Activated gamma-delta T cell treated with Interleukin-2 at 50 U/mL for 16 hours (primary cell): ENCODE measurements at regions not wholly inside any gene's neighbourhood (a gene's known extent, or its start where the extent isn't known, plus 50 kb on each side); places are given as distances from the start of the nearest gene placed in this dataset.
"Not testable (repeated sequence)": the region's sequence is repeated elsewhere in the genome, so short reads cannot be mapped to it uniquely, and the experiment has no call there.

Source experiments
- DNase-seq: peaks from one replicate; pipeline ENCODE4 v3.0.0-alpha.2; 2020

DNA sequence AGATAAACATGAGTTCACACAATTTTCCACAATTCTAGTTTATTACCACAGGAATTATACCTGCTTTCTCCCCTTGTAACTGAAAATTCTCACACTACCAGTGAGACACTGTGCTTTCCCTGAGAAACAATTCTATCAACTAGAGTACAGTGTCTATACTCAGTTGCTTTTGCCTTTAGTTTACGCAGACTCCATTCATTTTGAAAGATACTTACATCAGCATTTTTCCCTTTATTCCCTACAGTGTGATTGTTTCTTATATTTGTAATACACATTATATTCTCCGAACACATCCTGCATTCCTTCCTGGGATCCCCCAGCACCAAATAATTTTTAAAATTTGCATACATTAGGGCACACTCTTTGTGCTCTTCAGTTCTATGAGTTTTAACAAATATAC, 1455.5 kb downstream of the SUCLG1 start:
- no peak for DNase-seq

- no peak for DNase-seq
Measured at GRCh38 chr2:83002706-83003105, 1456.4 kb downstream of the SUCLG1 start.

- no peak for DNase-seq
Measured at GRCh38 chr2:82998781-82999180, 1460.3 kb downstream of the SUCLG1 start.

DNA sequence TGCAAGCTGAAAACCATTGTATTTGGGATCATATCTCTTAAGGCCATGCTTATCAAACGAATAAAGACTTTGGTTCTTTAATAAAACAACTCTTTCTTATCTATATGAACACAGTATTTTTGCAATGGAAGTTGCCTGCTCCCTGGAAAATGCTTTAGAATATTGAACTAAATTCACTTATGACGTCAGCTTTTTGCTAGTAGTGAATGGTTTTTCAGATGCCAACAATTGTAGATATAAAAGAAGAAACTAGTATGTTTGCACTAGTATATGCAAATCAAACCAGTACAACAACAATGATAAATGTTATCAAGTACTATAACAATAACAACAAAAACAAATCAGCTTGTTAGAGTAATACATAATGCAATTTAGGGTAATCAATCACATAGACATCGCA, 1462.9 kb downstream of the SUCLG1 start:
- DNase-seq = no peak

- no peak for DNase-seq
Measured at GRCh38 chr2:82994151-82994550, 1464.9 kb downstream of the SUCLG1 start.

DNA sequence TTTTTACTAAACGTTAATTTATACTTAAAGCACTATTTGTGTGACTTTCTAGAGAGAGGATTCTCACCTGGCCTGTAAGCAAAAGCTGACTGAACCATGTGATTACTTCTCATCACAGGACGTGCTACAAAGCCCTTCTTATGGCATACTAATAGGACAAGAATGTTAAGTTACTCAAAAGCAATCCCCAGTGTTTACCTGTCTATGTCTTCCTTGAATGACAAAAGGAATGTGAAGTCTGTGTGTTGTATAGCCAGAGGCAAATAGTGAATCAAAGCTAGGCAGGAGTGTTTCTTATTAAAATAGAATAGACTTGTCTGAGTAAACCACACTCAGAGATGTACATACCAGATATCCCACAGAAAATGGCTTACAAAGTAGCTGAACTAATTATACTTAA, 1465.5 kb downstream of the SUCLG1 start:
- no peak for DNase-seq

- DNase-seq = no peak
Measured at GRCh38 chr2:82992968-82993367, 1466.1 kb downstream of the SUCLG1 start.

- not testable (repeated sequence) for DNase-seq
Measured at GRCh38 chr2:82987706-82988105, 1471.4 kb downstream of the SUCLG1 start.

DNA sequence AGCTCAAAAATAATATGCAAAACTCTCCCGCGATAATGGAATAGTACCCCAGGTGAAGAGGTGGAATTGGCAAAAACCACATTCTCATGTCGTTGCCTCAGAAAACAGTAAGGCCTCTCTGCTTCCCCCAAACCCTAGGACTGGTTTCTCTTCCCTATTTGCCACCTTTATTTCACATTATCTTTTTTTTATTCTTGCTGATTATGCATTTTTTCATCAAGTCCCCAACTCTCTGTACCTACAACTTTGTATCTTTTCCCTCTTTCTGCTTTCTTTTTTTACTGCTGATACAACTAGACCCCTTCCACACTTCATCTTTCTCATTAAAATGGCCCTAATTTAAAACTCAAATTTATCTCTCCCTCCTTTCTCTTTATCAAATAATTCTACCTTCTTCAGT, 1472.2 kb downstream of the SUCLG1 start:
- no peak for DNase-seq

DNA sequence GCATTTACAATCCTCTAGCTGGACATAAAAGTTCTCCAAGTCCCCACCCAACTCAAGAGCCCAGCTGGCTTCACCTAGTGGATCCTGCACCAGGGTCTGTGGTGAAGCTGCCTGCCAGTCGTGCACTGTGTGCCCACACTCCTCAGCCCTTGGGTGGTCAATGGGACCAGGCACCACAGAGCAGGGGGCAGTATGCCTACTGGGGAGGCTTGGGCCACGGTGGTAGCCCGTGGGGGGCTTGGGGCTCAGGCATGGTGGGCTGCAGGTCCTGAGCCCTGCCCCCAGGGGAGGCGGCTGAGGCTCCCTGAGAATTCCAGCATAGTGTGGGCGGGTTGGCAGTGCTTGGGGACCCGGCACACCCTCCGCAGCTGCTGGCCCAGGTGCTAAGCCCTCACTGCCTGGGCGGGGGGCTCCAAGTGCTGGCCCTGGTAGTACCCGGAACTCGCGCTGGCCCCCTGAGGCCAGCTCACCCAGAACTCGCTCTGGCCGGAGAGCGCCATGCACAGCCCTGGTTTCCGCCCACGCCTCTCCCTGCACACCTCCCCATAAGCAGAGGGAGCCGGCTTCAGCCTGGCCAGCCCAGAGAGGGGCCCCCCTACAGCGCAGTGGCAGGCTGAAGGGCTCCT, 1473.4 kb downstream of the SUCLG1 start:
- DNase-seq = no peak

DNA sequence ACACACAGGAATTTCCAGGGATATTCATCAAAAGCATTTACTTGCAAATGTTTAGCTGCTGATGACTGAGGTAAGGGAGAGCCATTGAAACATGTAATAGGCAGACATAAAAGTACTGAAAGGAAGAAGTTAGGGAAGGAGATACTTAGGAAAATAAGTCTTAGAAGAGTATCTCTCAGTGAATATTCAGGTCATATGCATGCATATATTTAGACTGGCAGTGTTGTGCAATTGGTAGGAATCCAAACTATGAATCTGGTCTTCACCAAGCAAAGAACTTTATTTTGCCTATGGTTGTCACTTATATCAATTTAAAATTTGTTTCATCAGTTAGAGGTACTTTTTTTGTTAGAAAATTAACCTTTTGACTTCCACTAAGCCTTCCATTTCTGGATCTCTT, 1490.7 kb downstream of the SUCLG1 start:
- DNase-seq = no peak

GRCh38 chr2:82964341-82964740, 1494.7 kb downstream of the SUCLG1 start:
- no peak for DNase-seq

DNA sequence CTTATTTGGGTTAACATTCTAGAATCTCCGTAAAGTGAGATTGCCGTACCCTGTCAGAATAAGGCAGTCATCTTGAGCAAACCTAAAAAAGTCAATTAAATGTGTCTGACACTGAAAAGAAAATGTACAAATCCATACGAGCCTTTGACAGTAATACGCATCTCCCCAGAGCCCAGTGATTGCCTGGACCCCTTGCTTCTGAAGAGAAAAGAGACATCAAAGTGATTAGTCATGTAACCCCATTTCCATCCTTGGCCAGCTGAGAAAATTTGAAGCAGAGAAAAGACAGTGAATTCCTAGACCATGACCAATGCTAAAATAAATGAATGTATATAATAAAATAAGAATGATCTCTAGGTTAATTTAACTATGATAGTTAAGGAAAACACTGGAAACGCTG, 1499.4 kb downstream of the SUCLG1 start:
- DNase-seq = no peak

DNA sequence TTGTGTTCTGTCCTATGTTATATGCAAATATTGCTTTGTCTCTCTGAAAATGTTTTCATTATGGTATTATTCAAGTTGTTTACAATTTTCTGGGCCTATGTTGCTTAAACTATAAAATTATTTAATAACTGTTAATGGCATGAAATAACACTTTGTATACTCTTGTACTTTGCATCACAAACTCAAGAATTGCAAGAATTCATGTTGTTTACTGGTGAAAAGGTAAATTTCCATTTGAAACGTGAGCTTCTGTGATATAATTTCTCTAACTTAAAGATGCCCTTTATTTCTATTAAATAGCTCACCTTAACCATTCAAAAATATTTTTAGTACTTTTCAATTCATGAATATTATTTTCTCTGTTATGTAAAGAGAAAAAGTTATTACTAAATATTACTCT, 1504.2 kb downstream of the SUCLG1 start:
- no peak for DNase-seq

- DNase-seq = no peak
Measured at GRCh38 chr2:82939211-82939610, 1519.9 kb downstream of the SUCLG1 start.

DNA sequence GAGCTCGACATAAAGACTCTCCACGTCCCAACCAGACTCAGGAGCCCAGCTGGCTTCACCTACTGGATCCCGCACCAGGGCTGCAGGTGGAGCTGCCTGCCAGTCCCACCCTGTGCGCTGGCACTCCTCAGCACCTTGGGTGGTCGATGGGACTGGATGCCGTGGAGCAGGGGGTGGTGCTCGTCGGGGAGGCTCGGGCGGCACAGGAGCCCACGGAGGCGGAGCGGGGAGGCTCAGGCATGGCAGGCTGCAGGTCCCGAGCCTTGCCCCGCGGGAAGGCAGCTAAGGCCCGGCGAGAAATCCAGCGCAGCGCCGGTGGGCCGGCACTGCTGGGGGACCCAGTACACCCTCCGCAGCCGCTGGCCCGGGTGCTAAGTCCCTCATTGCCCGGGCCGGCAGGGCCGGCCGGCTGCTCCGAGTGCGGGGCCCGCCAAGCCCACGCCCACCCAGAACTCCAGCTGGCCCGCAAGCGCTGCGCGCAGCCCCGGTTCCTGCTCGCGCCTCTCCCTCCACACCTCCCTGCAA, 1520.7 kb downstream of the SUCLG1 start:
- not testable (repeated sequence) for DNase-seq

GRCh38 chr2:82913566-82913965, 1545.5 kb downstream of the SUCLG1 start:
- no peak for DNase-seq

GRCh38 chr2:82896117-82896516, 1563.0 kb downstream of the SUCLG1 start:
- no peak for DNase-seq

- DNase-seq = no peak
Measured at GRCh38 chr2:82893190-82893589, 1565.9 kb downstream of the SUCLG1 start.

DNA sequence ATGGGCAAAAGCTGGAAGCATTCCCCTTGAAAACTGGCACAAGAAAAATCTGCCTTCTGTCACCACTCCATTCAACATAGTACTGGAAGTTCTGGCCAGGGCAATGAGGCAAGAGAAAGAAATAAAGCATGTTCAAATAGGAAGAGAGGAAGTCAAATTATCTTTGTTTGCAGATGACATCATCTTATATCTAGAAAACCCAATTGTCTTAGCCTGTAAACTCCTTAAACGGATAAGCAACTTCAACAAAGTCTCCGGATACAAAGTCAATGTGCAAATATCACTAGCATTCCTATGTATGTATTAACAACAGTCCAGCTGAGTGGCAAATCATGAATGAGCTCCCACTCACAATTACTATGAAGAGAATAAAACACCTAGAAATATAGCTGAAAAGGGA, 1579.3 kb downstream of the SUCLG1 start:
- DNase-seq = no peak

GRCh38 chr2:82875858-82876257, 1583.2 kb downstream of the SUCLG1 start:
- no peak for DNase-seq

GRCh38 chr2:82857967-82858366, 1601.1 kb downstream of the SUCLG1 start:
- no peak for DNase-seq

DNA sequence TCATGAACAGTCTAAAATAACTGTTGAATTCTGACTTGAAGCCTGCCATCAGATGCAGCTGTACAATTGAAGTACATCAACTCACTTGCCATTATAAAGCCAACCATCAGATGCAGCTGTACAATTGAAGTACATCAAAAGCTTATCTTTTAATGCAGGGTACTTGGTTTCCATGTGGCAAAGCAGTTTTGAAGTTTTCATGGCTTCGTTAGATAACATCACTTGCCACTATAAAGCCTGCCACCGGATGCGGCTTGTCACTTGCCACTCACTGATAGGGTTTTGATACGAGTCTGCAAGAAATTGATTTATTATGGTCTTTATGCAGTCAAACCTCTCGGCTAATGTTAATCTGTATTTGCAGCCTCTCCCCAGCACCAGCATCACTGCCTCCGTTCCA, 1605.8 kb downstream of the SUCLG1 start:
- DNase-seq = no peak

DNA sequence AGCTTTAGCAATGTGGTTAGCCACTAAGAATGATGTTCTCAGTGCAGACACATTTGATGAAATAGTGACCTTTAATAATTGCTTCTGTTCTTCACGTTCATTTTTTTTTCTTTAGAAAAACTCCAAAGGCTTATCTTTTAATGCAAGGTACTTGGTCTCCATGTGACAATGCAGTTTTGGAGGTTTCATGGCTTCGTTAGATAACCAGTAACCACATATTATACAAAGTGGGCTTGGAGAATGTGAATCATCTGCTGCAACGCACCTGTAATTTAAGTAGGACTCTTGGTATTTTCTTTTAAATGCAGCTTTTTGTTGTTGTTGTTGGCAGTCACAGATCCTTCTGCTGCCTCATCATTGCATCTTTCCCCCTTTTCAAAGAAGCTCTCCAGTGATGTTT, 1606.3 kb downstream of the SUCLG1 start:
- DNase-seq = no peak

DNA sequence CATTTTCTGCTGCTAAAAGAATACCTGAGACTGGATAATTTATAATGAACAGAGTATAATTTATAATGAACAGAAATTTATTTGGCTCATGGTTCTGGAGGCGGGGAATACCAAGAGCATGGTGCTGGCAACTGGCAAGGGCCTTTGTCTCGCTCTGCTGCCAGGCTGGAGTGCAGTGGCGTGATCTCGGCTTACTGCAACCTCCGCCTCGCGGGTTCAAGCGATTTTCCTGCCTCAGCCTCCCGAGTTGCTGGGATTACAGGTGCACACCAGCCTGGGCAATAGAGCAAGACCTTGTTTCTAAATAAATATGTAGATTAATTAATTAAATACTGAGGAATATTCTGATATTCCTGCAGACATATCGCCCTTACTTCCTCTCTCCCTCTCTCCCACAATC, 1610.8 kb downstream of the SUCLG1 start:
- DNase-seq = no peak
